ENCODE measurements at regions not wholly inside any gene's neighbourhood (a gene's known extent, or its start where the extent isn't known, plus 50 kb on each side); places are given as distances from the start of the nearest gene placed in this dataset.

DNA sequence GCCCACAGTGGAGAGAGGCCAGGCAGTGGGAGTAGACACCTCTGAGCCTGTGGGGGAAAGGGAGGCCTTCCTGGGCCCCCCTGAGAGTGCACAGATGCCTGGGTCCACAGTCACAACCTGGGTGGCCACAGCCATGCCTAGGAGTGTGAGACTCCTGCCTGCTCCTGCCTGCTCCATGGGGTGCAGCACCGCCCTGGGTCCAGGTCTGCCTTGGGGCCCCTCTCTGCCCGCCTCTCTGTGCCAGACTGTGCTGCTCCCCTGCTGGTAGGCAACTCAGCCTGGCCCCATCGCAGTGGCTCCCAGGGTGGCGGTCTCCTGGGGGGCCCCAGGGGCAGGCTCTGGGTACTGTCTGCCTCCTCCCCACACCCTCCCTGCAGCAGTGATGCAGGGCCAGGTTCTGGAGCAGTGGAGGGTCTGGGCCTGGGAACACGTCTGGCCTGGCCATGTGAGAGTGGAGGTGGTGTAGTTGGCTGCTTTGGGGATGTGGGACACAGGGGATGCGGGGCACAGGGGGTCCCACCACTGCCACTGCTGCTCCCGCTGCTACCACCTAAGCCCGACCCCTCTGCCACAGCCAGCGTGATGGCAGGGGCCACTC lies 60.1 kb upstream of the DLX2 start:
- no peaks in the 10 kb centered on the region for H3K4me1 ChIP-seq
- no peak for ATAC-seq
- no peak overlapping the region for H3K4me3 ChIP-seq
- H3K27me3 ChIP-seq = peaks cover 37% of the 10 kb centered on the region
- H3K9me3 ChIP-seq = peaks cover 0 to 15% (median 0%) of the 10 kb centered on the region in 3 donors
- WGBS, 2 donors (ENCODE audit: low coverage in 1 of 2) = 89 to 100% methylated on average over 3 to 4 of the region's 9 CpGs
- H3K27ac ChIP-seq = no peak overlapping the region
- H3K36me3 ChIP-seq = no peaks in the 10 kb centered on the region
- TF ChIP-seq, protein P1, sequence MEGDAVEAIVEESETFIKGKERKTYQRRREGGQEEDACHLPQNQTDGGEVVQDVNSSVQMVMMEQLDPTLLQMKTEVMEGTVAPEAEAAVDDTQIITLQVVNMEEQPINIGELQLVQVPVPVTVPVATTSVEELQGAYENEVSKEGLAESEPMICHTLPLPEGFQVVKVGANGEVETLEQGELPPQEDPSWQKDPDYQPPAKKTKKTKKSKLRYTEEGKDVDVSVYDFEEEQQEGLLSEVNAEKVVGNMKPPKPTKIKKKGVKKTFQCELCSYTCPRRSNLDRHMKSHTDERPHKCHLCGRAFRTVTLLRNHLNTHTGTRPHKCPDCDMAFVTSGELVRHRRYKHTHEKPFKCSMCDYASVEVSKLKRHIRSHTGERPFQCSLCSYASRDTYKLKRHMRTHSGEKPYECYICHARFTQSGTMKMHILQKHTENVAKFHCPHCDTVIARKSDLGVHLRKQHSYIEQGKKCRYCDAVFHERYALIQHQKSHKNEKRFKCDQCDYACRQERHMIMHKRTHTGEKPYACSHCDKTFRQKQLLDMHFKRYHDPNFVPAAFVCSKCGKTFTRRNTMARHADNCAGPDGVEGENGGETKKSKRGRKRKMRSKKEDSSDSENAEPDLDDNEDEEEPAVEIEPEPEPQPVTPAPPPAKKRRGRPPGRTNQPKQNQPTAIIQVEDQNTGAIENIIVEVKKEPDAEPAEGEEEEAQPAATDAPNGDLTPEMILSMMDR (IDR thresholded peaks at IDR 0.05) = no peak
- TF ChIP-seq POLR2AphosphoS5 (IDR thresholded peaks at IDR 0.05) (no peak), POLR2A (IDR thresholded peaks at IDR 0.05) (no peak), EP300 (IDR thresholded peaks at IDR 0.05) (no peak)

DNA sequence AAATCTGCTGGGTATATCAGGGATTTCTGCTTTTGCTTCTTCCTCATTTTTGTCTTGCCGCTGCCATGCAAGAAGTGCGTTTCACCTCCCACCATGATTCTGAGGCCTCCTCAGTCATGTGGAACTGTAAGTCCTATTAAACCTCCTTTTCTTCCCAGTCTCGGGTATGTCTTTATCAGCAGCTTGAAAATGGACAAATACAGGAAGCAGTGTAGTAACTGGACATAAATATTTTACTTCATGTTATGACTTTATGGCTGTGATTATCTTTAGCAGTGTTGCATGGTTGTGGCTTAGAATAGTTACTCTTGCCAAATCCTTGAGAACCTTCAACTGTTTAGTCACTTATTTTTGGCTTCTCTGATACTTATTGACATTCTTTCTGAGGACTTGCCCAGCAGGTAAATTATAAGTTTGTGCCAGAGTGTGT lies 66.2 kb upstream of the DLX2 start:
- ATAC-seq = no peak
- Histone ChIP-seq H3K36me3 (no peaks in the 10 kb centered on the region), H3K9me3 (no peaks in the 10 kb centered on the region), H3K4me3 (no peak overlapping the region), H3K27ac (no peak overlapping the region), H3K27me3 (peaks cover 34% of the 10 kb centered on the region), H3K4me1 (peaks cover 0 to 13% (median 6%) of the 10 kb centered on the region in 3 donors)
- 71 to 83% methylated on average over 3 of the region's 3 CpGs for WGBS, 2 donors (ENCODE audit: low coverage in 1 of 2)
- no peak for TF ChIP-seq POLR2AphosphoS5 (IDR thresholded peaks at IDR 0.05)

DNA sequence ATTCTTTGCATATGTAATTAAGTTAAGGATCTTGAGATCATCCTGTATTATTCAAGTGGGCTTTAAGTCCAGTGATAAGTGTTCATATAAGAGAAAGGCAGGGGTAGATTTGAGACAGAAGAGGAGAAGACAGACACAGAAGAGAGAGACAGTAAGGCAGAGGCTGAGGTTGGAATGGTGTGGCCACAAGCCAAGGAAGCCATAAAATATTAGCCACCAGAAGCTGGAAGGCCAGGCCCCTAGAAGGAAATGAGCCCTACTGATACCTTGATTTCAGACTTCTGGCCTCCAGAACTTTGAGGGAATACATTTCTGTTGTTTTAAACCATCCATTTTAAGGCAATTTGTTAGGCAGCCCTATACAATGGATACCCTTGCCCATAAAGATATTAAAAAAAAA lies 66.9 kb upstream of the DLX2 start:
- no peak overlapping the region for H3K27ac ChIP-seq
- no peak overlapping the region for H3K4me3 ChIP-seq
- TF ChIP-seq POLR2AphosphoS5 (IDR thresholded peaks at IDR 0.05) (no peak), EP300 (IDR thresholded peaks at IDR 0.05) (no peak), POLR2A (IDR thresholded peaks at IDR 0.05) (no peak)
- TF ChIP-seq, protein P1 (IDR thresholded peaks at IDR 0.05) = no peak
- no peaks in the 10 kb centered on the region for H3K36me3 ChIP-seq
- H3K4me1 ChIP-seq = peaks cover 0 to 13% (median 6%) of the 10 kb centered on the region in 3 donors
- ATAC-seq = no peak
- peaks cover 30% of the 10 kb centered on the region for H3K27me3 ChIP-seq
- no peaks in the 10 kb centered on the region for H3K9me3 ChIP-seq

DNA sequence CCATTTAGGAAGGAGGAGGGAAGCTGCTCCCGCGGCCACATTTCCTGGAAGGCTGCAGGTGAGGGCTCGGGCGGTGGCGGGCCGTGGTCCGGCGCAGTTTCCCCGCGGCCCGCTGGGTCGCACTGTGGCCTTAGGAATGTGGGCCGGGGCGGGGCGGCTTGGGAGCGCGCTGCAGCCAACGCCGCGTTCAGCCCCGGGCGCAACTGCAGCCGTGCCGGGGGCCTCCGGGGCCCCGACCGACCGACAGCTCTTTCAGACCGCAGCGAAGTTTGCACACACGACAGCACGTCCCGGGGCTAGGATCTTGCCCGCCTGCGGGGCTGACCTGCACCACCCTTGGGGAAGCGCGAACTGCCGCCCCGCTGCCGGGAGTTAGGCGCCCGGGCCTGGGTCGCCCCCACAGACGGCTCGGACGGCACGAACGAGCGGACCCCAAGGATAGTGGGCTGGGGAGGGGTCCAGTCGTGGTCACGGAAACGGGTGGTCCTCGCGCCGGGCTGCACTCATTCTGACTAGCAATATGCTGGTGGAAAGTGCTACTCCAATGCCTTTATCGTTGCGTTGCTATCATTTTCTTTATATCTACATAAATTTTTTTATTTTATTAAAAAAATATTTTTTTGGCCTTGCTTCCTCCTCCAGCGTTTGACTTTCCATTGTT lies 69.9 kb upstream of the DLX2 start:
- peak overlapping the region; percentile 15 to 54 for H3K4me3 ChIP-seq
- no peaks in the 10 kb centered on the region for H3K36me3 ChIP-seq
- H3K27me3 ChIP-seq = peaks cover 24% of the 10 kb centered on the region
- H3K4me1 ChIP-seq = peaks cover 0 to 13% (median 6%) of the 10 kb centered on the region in 3 donors
- TF ChIP-seq, protein P1 (IDR thresholded peaks at IDR 0.05) = peak; percentile 31 to 90 (median 74)
- TF ChIP-seq EP300 (IDR thresholded peaks at IDR 0.05) = no peak
- WGBS, 2 donors (ENCODE audit: low coverage in 1 of 2) = 3 to 13% methylated on average over 10 to 15 of the region's 58 CpGs
- ATAC-seq = peak; percentile 91
- peak overlapping the region in 1 of 4 donors; percentile 32 for H3K27ac ChIP-seq
- no peaks in the 10 kb centered on the region for H3K9me3 ChIP-seq

DNA sequence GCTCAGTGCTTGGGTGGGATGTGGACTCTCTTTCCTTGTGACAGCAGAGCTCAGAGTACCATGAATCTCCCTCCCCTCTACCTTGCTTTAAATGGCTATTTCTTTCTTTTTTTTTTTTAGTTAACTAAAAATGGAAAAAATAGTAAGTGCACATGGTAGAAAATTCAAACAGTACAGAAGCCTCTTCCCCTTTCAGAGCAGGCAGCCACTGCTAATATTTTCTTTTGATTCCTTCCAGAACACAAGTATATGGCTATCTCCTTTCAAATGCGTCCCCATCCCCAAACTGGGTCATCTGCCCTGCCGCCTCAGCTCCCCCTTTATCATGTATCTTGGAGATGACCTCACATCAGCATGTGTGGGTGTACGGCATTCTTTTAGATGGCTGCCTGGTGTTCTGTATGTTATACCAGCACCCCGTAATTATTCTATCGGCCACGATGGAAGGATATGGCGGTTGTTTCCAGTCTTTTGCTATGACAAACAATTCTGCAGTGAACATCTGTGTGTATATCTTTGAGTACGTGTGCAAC lies 70.5 kb upstream of the DLX2 start:
- Histone ChIP-seq H3K27ac (no peak overlapping the region), H3K4me1 (peaks cover 0 to 13% (median 6%) of the 10 kb centered on the region in 3 donors), H3K4me3 (peak overlapping the region in 1 of 2 donors; percentile 54), H3K36me3 (no peaks in the 10 kb centered on the region), H3K9me3 (no peaks in the 10 kb centered on the region), H3K27me3 (peaks cover 24% of the 10 kb centered on the region)
- TF ChIP-seq, protein P1 (IDR thresholded peaks at IDR 0.05) = no peak
- TF ChIP-seq POLR2AphosphoS5 (IDR thresholded peaks at IDR 0.05) = no peak
- ATAC-seq = no peak
- 66 to 82% methylated on average over 7 to 8 of the region's 8 CpGs for WGBS, 2 donors (ENCODE audit: low coverage in 1 of 2)
